GM21367 (cell line): ENCODE measurements at regions not wholly inside any gene's neighbourhood (a gene's known extent, or its start where the extent isn't known, plus 50 kb on each side); places are given as distances from the start of the nearest gene placed in this dataset.
"Not testable (repeated sequence)": the region's sequence is repeated elsewhere in the genome, so short reads cannot be mapped to it uniquely, and the experiment has no call there.

ENCODE experiments used
- ATAC-seq: cut with Tn5 transposase; IDR thresholded peaks from one replicate; pipeline ENCODE4 v1.9.1; 2021; ENCODE audit not compliant: unreplicated experiment

DNA sequence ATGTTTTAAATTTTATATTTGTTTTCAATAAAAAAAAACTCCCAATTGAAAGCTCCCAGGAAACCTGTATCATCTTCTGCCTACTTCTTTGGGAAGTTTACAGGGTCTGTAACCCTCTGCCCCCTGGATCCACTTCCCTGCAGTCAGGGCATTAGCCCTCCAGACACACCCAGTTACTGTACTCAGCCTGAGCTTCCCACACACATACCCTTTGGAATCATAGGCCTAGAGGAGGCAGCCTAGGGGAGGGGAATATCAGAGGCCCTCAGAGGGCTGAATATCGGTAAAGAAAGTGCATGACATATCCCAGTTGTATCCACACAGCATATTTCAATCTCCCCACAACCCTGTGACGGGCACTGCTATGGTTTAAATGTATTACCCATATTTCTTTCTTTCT is 56.2 kb upstream of the TFPI start:
- not testable (repeated sequence) for ATAC-seq

DNA sequence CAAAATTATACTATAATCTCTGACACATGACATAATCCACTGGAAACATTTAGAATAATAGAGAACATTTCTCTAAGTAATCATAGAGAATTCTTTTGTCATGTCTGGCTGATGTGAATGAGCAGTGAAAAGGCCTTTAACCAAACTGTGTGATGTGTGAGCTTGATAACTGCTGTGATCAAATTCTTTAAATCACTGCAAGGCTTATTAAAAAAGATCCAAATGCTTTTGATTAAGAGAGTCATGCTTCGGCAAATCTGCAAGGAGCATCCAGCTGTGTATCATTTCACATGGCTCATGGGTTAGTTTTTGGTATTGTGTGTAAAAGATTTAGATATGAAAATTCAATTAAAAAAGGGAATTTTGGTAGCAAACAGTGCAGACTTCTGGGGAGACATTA is 58.6 kb upstream of the TFPI start:
- no peak for ATAC-seq

DNA sequence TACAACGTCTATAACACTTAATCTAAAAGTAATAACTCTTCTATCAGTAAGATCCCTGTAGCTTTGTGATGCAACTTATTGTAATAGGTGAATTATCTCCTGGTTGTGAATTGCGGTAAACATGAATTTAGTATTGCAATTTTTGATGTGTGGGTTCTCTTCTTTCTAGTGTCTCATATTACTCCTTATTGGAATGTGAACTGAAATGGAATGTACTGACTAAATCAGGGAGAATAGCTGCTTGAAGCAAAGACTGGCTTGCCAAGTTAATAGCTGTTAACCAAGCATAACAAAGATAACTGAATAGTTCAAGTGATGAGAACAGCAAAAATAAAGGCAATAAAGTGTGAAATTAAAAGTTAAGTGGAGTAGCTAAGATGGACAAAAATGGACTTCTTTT is 60.5 kb upstream of the TFPI start:
- no peak for ATAC-seq

DNA sequence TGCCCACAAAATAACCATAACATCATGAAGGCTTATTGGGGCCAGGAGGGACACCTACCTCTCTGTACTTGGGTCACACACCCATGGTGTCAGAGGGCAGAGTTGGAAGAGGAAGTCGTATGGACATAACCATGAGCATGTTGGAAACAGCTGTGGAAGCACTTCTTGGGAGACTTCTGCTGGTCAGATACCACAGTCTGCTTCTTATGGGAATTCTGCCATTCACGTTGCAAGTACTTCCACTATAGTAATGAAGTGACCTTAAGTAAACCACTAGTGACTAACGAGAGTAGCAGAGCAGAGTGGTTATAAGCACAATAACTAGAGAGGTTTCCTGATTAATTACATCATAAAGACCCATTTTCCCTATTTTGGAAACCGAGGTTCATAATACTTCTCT is 61.1 kb upstream of the TFPI start:
- ATAC-seq: no peak

DNA sequence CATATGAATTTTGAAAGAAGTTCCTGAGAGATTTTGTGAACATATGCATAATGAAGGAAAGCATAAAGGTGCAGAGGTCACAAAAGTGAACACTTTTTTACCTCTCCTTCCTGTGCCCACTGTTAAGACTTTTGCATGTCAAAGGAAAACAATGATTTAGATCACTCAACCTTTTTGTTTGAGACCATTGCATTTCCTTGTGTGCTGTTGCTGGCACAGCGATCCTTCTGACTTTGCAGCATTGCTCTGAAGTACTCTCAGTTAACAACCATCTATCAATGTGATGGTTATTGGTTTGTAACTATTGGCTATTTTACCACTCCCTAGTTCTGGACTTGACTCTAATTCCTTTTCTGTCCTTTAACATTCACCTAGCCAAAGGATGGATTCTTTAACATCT is 61.7 kb upstream of the TFPI start:
- no peak for ATAC-seq

DNA sequence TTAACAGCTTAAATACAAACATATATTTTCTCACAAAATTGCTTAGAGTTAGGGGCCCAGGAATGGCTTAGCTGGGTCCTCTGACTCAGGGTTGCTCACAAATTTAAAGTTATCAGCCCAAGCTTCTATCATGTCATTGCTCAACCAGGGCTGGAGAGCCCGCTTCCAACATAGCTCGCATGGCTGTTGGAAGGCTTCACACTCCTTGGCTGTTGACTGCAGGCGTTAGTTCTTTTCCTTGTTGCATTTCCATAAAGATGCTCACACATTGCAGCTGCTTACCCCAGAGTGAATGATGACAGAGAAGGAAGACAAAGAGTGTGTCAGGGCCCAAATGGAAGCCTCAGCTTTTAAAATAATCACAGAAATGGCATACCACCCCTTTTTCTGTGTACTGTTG is 62.9 kb upstream of the TFPI start:
- no peak for ATAC-seq

- ATAC-seq: no peak
Measured at GRCh38 chr2:187617905-187618304, 63.7 kb upstream of the TFPI start.

DNA sequence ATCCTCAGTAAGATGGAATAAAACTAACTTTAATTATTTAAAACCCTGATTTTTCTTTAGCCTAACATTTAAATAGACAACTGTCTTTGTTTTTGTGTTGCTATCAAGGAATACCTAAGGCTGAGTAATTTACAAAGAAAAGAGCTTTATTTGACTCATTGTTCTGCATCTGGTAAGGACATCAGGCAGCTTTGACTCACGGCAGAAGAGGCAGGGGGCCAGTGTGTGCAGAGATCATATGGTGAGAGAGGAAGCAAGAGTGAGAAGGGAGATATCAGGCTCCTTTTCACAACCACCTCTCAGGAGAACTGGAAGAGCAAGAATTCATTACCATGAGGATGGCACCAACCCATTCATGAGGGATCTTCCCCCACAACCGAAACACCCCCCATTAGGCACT is 64.6 kb upstream of the TFPI start:
- no peak for ATAC-seq

GRCh38 chr2:187627153-187627552 is 72.9 kb upstream of the TFPI start:
- no peak for ATAC-seq

DNA sequence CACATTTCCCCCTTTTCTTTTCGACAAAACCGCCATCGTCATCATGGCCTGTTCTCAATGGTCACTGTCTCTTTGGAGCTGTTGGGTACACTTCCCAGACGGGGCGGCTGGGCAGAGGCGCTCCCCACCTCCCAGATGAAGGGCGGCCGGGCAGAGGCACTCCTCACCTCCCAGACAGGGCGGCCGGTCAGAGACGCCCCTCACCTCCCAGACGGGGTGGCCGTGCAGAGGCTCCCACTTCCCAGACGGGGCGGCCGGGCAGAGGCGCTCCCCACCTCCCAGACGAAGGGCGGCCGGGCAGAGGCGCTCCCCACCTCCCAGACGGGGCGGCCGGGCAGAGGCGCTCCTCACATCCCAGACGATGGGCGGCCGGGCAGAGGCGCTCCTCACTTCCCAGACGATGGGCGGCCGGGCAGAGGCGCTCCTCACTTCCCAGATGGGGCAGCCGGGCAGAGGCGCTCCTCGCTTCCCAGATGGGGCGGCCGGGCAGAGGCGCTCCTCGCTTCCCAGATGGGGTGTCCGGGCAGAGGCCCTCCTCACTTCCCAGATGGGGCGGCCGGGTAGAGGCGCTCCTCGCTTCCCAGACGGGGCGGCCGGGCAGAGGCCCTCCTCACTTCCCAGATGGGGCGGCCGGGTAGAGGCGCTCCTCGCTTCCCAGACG is 82.6 kb upstream of the TFPI start:
- ATAC-seq: not testable (repeated sequence)

DNA sequence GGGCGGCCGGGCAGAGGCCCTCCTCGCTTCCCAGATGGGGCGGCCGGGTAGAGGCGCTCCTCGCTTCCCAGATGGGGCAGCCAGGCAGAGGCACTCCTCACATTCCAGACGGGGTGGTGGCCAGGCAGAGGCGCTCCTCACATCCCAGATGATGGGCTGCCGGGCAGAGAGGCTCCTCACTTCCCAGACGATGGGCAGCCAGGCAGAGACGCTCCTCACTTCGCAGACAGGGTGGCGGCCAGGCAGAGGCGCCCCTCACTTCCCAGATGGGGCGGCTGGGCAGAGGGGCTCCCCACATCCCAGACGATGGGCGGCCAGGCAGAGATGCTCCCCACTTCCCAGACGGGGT is 83.1 kb upstream of the TFPI start:
- not testable (repeated sequence) for ATAC-seq

DNA sequence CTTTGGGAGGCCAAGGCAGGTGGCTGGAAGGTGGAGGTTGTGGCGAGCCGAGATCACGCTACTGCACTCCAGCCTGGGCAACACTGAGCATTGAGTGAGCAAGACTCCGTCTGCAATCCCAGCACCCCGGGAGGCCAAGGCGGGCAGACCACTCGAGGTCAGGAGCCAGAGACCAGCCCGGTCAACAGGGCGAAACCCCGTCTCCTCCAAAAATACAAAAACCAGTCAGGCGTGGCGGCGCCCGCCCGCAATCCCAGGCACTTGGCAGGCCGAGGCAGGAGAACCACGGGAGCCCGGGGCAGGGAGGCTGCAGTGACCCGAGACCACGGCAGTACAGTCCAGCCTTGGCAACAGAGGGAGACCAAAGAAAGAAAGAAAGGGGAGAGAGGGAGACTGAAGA is 83.5 kb upstream of the TFPI start:
- ATAC-seq: not testable (repeated sequence)

DNA sequence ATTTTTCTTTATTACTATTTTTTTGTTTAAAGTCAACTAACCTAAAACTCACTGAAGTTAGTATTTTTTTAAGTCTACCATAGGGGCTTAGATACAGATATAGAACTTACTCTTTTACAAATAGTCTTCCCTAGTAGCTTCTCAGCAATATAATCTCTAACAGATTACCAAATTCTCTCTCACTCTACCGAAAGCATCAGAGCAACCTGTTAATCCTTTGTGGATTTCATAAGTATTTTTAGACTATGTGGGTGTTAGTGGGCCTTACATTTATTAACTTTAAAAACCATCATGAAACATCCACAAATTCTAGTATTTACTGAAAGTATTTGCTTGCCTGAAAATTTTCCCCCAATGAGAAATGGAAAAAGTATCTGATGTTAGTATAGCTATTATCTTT is 84.6 kb upstream of the TFPI start:
- ATAC-seq: no peak

- no peak for ATAC-seq
Measured at GRCh38 chr2:187640926-187641510, 86.8 kb upstream of the TFPI start.

GRCh38 chr2:187642498-187642897 is 88.3 kb upstream of the TFPI start:
- ATAC-seq: no peak

DNA sequence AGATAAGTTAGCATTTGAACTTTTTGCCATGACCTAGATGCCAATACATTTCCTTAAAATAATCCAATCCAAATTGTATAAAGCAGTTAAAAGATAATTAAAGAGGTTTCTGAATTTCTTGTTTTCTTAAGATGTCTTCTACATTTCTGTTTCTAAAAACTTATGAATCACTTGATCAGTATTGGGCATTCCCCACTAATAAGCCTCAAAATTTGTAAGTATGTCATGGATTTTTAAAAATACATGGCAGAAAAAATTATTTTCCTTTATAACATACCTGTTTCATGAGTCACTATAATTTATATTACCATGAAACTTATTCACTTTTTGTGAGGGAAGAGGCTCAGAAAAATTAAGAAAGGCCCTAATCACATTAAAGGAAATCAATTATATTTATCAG is 90.3 kb upstream of the TFPI start:
- no peak for ATAC-seq

DNA sequence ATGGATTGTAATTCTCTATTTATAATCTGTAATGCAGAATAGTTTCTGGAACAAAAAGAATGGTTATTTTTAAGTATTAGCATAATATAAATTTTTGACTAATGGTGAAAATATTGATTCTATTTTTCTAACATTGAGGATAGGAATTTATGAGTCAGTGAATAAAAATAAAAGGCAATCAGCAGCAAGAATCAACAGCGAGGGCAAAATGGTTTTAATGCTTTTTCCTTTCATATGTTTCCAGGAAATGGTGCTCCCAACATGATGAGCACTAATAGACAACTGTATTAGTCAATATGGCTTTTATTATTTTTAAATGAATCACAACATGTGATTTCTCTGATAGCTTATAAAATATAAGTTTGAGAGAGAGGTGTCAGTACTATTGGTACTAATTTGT is 90.7 kb upstream of the TFPI start:
- no peak for ATAC-seq

DNA sequence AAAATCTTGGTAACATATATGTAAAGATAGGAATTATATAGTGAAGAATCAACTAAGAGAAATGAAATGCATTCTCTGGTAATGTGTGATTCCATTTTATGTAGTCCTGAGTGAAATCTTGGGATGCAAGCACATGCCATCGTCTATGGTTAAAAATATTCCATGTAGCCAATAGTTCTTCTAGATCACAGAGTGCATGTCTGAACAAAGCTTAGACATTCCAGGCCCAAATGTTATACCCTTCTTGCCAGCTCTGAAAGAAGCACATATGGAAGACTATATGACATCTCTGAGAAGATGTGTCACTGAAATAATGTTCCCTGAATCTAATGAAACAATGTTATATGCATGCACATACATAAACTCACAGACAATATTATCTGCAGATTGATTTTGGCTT is 92.3 kb upstream of the TFPI start:
- ATAC-seq: no peak

DNA sequence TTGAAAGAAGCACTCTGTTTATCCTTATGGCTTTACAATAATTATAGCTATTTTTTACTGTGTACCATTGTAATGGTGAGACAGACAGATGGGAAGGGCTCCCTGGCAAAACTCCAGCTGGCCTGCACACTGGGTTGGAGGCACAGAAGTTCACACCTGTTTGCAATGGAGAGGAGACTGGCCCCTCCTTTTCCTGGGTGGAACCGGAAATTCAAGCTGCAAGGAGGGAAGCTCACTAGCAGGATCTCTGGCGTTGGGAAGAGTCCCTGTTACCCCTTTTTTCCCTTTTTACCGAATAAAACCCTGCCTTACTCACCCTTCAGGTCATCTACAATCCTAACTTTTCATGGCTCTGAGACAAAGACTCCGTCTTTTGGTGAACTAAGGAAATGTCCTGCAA is 100.3 kb upstream of the TFPI start:
- no peak for ATAC-seq

GRCh38 chr2:187655001-187655400 is 100.8 kb upstream of the TFPI start:
- no peak for ATAC-seq

DNA sequence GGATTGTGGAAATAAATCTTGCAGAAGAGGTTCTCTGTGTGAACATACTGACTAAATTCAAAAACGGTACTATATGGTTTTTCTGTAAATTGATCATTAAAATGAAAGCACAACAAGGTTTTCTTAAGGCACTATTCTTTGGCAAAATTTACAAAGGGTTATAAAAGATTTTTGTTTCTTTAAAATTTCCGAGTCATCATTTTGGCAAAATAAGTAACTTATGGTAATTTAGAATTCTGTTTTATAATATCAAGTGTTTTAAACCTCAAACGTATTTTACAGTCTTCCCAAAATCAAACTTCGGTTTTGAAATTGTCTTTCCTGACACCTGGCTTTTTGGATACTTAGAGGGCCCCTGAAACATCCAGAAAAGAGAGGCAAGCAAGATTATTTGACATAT is 101.9 kb upstream of the TFPI start:
- no peak for ATAC-seq

DNA sequence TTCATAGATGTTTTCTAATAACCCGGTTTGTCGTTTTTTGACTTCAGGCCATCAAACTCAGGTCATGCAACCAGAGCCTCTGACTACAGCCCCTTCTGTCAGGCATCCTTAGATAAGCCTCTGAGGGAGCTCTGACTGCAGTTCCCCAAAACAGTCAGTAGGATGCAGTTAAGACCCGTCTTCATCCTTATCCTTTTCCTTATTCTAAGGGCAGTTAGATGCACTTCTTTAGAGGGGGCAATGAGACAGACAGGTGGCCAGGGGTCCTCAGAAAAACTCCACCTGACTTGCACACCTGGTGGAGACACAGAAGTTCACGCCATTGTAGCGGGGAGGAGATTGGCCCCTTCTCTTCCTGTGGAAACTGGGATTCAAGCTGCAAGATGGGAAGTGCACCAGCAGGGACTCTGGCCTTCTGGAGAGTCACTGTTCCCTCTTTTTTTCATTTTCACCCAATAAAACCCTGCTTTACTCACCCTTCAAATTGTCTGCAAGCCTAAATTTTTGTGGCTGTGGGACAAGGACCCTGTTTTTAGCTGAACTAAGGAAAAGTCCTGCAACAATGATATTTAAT is 104.8 kb upstream of the TFPI start:
- no peak for ATAC-seq

DNA sequence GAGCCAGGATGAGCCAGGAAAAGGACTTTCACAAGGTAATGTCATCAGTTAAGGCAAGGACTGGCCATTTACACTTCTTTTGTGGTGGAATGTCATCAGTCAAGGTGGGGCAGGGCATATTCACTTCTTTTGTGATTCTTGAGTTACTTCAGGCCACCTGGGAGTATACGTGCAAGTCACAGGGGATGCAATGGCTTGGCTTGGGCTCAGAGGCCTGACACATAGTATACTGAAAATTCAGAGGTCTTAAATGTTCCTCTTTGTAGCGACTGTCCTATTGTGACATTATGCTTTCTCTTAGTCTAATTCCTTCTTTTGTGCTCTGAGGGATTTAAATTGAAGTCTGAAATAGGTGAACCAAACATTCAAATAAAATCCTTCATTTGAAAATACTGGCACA is 121.8 kb upstream of the TFPI start:
- not testable (repeated sequence) for ATAC-seq
